BJ (cell line): ENCODE measurements at regions not wholly inside any gene's neighbourhood (a gene's known extent, or its start where the extent isn't known, plus 50 kb on each side); places are given as distances from the start of the nearest gene placed in this dataset.

ENCODE experiments used
- CTCF ChIA-PET: fragments of 350-600 bp; formaldehyde crosslinking; extraction: SDS; loops from one replicate; lab custom pipeline; 2021; ENCODE audit warnings: antibody characterized with exemption, inconsistent platforms; lab: Yijun Ruan, JAX
- POLR2A ChIA-PET: fragments of 300-600 bp; sonication (Branson Sonifier 250); formaldehyde crosslinking; extraction: SDS; loops from one replicate; lab custom pipeline; 2021; ENCODE audit warnings: antibody characterized with exemption; lab: Charles Lee
- DNase-seq: peaks from one replicate; pipeline ENCODE4 v3.0.0-alpha.2; 2011; ENCODE audit warnings: low read depth
- H3K27me3 ChIP-seq: 2 replicates; pipeline ENCODE4 v1.6.0; 2011; ENCODE audit warnings: low read length; ENCODE audit not compliant: control insufficient read depth, insufficient read depth
- H3K36me3 ChIP-seq: 2 replicates; pipeline ENCODE4 v1.5.1; 2011; ENCODE audit warnings: low read length; ENCODE audit not compliant: control insufficient read depth, insufficient read depth
- H3K4me3 ChIP-seq: 2 replicates; pipeline ENCODE4 v1.5.1; 2011; ENCODE audit warnings: low read depth, mild to moderate bottlenecking, control low read depth, low read length
- CTCF ChIP-seq: IDR thresholded peaks from 2 replicates; pipeline ENCODE4 v1.5.1; 2011; ENCODE audit warnings: low read depth, mild to moderate bottlenecking, control low read depth, inconsistent platforms, low read length, moderate library complexity; ENCODE audit not compliant: insufficient read depth

GRCh38 chr6:165119231-165120020, 190.0 kb downstream of the C6orf118 start:
- Histone ChIP-seq H3K27me3 (no peaks in the 10 kb centered on the region), H3K36me3 (no peaks in the 10 kb centered on the region), H3K4me3 (no peak overlapping the region)
- no peak for DNase-seq
- ChIA-PET CTCF (no interaction called here), POLR2A (no interaction called here)
- TF ChIP-seq CTCF: no peak

- no peak for DNase-seq
- H3K4me3 ChIP-seq: no peak overlapping the region
- POLR2A ChIA-PET: no interaction called here
- no peak for TF ChIP-seq CTCF
- H3K36me3 ChIP-seq: no peaks in the 10 kb centered on the region
- CTCF ChIA-PET: no interaction called here
- no peaks in the 10 kb centered on the region for H3K27me3 ChIP-seq
Observed at GRCh38 chr6:165118736-165119135, 190.7 kb downstream of the C6orf118 start.

DNA sequence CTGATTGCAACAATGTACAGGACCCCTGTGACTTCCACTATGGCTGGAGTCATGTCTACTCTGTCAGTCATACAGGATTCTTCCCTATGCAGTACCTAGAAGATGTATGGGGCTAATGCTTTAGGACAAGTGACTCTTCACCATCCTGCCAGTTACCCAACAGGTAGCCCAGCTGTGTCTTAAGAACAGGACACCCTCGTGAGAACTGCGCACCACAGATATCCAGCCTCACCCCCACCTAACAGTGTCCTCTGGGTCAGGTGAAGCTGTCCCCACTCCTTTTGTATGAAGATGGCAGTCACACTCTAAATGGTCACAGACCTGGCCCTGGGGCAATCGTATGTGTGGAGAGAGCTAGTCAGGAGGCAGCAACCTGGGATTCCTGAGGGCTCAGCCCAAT, 191.6 kb downstream of the C6orf118 start:
- CTCF ChIA-PET: interaction anchor here (0.6 kb wide), 1 partner anchor 61 kb away, joined by 3 read pairs; no protein-coding TSS in a partner anchor
- H3K36me3 ChIP-seq: no peaks in the 10 kb centered on the region
- H3K27me3 ChIP-seq: no peaks in the 10 kb centered on the region
- TF ChIP-seq CTCF: no peak
- POLR2A ChIA-PET: no interaction called here
- no peak for DNase-seq
- no peak overlapping the region for H3K4me3 ChIP-seq

GRCh38 chr6:165117121-165117520, 192.3 kb downstream of the C6orf118 start:
- H3K27me3 ChIP-seq: no peaks in the 10 kb centered on the region
- CTCF ChIA-PET: no interaction called here
- no peak for TF ChIP-seq CTCF
- H3K36me3 ChIP-seq: no peaks in the 10 kb centered on the region
- no peak for DNase-seq
- POLR2A ChIA-PET: no interaction called here
- H3K4me3 ChIP-seq: no peak overlapping the region

DNA sequence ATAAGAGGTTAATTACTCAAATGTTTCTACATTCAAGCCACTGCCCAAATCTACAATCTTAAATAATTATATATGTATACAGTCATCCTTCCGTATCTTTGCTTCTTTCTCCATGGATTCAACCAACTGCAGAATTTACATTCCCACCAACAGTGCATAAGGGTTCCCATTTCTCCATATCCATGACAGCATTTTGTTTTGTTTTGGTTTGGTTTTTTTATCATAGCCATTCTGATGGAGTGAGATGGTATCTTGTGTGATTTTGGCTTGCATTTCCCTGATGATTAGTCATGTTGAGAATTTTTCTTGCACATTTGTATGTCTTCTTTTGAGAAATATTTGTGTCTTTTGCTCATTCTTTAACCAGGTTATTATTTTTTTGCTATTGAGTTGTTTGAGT, 198.5 kb downstream of the C6orf118 start:
- ChIA-PET CTCF (no interaction called here), POLR2A (no interaction called here)
- no peak for DNase-seq
- TF ChIP-seq CTCF: no peak
- Histone ChIP-seq H3K27me3 (no peaks in the 10 kb centered on the region), H3K4me3 (no peak overlapping the region), H3K36me3 (no peaks in the 10 kb centered on the region)
